Bronchial epithelial cell (primary cell): ENCODE measurements at regions not wholly inside any gene's neighbourhood (a gene's known extent, or its start where the extent isn't known, plus 50 kb on each side); places are given as distances from the start of the nearest gene placed in this dataset.
"Not testable (repeated sequence)": the region's sequence is repeated elsewhere in the genome, so short reads cannot be mapped to it uniquely, and the experiment has no call there.

Source experiments
- DNase-seq: peaks from one replicate; pipeline ENCODE4 v3.0.0-alpha.2; 2010; ENCODE audit warnings: low read depth
- FAIRE-seq: peaks from 2 replicates; lab custom pipeline; 2011; peaks lifted over from hg19 to GRCh38; lab: Jason Lieb, UNC
- H3K27me3 ChIP-seq: 2 replicates; pipeline ENCODE4 v1.5.1; 2011; ENCODE audit warnings: low read length; ENCODE audit not compliant: control insufficient read depth, insufficient read depth
- H3K36me3 ChIP-seq: 2 replicates; pipeline ENCODE4 v1.5.1; 2011; ENCODE audit warnings: low read length; ENCODE audit not compliant: control insufficient read depth, insufficient read depth
- H3K4me3 ChIP-seq: 2 replicates; pipeline ENCODE4 v1.5.1; 2011; ENCODE audit warnings: mild to moderate bottlenecking, low read depth, low read length, control low read depth

GRCh38 chr1:120298487-120298886, 116.3 kb upstream of the NBPF8 start:
- not testable (repeated sequence) for H3K27me3 ChIP-seq, FAIRE-seq, H3K36me3 ChIP-seq, DNase-seq, H3K4me3 ChIP-seq

- DNase-seq, H3K36me3 ChIP-seq, H3K27me3 ChIP-seq, H3K4me3 ChIP-seq, FAIRE-seq: not testable (repeated sequence)
Measured at GRCh38 chr1:120297345-120297953, 117.4 kb upstream of the NBPF8 start.

GRCh38 chr1:120290105-120290504, 113.8 kb upstream of the SEC22B start:
- not testable (repeated sequence) for H3K36me3 ChIP-seq, DNase-seq, H3K4me3 ChIP-seq, H3K27me3 ChIP-seq, FAIRE-seq

GRCh38 chr1:120289601-120290074, 113.3 kb upstream of the SEC22B start:
- not testable (repeated sequence) for H3K27me3 ChIP-seq, H3K4me3 ChIP-seq, H3K36me3 ChIP-seq, DNase-seq, FAIRE-seq

GRCh38 chr1:120288814-120289600, 112.7 kb upstream of the SEC22B start:
- not testable (repeated sequence) for DNase-seq, H3K27me3 ChIP-seq, H3K36me3 ChIP-seq, FAIRE-seq, H3K4me3 ChIP-seq

- DNase-seq, FAIRE-seq, H3K36me3 ChIP-seq, H3K4me3 ChIP-seq, H3K27me3 ChIP-seq: not testable (repeated sequence)
Measured at GRCh38 chr1:120288167-120288566, 111.8 kb upstream of the SEC22B start.

GRCh38 chr1:120282744-120283464, 106.6 kb upstream of the SEC22B start:
- not testable (repeated sequence) for H3K36me3 ChIP-seq, H3K27me3 ChIP-seq, FAIRE-seq, DNase-seq, H3K4me3 ChIP-seq

GRCh38 chr1:120278259-120278610, 101.9 kb upstream of the SEC22B start:
- not testable (repeated sequence) for FAIRE-seq, H3K4me3 ChIP-seq, H3K36me3 ChIP-seq, DNase-seq, H3K27me3 ChIP-seq

- not testable (repeated sequence) for H3K4me3 ChIP-seq, DNase-seq, FAIRE-seq, H3K27me3 ChIP-seq, H3K36me3 ChIP-seq
Measured at GRCh38 chr1:120277428-120278258, 101.3 kb upstream of the SEC22B start.

- DNase-seq, H3K4me3 ChIP-seq, H3K36me3 ChIP-seq, FAIRE-seq, H3K27me3 ChIP-seq: not testable (repeated sequence)
Measured at GRCh38 chr1:120276710-120277109, 100.4 kb upstream of the SEC22B start.

- H3K27me3 ChIP-seq, DNase-seq, FAIRE-seq, H3K4me3 ChIP-seq, H3K36me3 ChIP-seq: not testable (repeated sequence)
Measured at GRCh38 chr1:120274438-120274837, 98.1 kb upstream of the SEC22B start.

- not testable (repeated sequence) for H3K36me3 ChIP-seq, H3K27me3 ChIP-seq, H3K4me3 ChIP-seq, FAIRE-seq, DNase-seq
Measured at GRCh38 chr1:120273363-120273762, 97.0 kb upstream of the SEC22B start.

GRCh38 chr1:120272242-120272641, 95.9 kb upstream of the SEC22B start:
- FAIRE-seq, result not testable (repeated sequence)

More at GRCh38 chr1:120272242-120272641, 95.9 kb upstream of the SEC22B start:
- H3K27me3 ChIP-seq, H3K4me3 ChIP-seq, H3K36me3 ChIP-seq, DNase-seq: not testable (repeated sequence)
